Mesodermal cell (in vitro differentiated cells): ENCODE measurements at regions not wholly inside any gene's neighbourhood (a gene's known extent, or its start where the extent isn't known, plus 50 kb on each side); places are given as distances from the start of the nearest gene placed in this dataset.
"Not testable (repeated sequence)": the region's sequence is repeated elsewhere in the genome, so short reads cannot be mapped to it uniquely, and the experiment has no call there.

Source experiments
- H3K27ac ChIP-seq: 2 replicates; pipeline ENCODE4 v1.7.0; 2013; ENCODE audit warnings: mild to moderate bottlenecking, low read depth, low read length, moderate library complexity; ENCODE audit not compliant: severe bottlenecking
- H3K36me3 ChIP-seq: 2 replicates; pipeline ENCODE4 v1.7.1; 2013; ENCODE audit warnings: mild to moderate bottlenecking, low read length, moderate library complexity; ENCODE audit not compliant: control insufficient read depth, insufficient read depth
- H3K4me1 ChIP-seq: one replicate; pipeline ENCODE4 v1.7.1; 2013; ENCODE audit warnings: mild to moderate bottlenecking, low read length; ENCODE audit not compliant: insufficient read depth, control insufficient read depth, poor library complexity, severe bottlenecking
- H3K4me3 ChIP-seq: 2 replicates; pipeline ENCODE4 v1.7.0; 2013; ENCODE audit warnings: low read length, control low read depth, mild to moderate bottlenecking; ENCODE audit not compliant: insufficient read depth, poor library complexity, severe bottlenecking; ENCODE audit errors: extremely low read depth
- H3K9me3 ChIP-seq: 2 replicates; pipeline ENCODE4 v1.7.1; 2013; ENCODE audit warnings: mild to moderate bottlenecking, low read length, moderate library complexity; ENCODE audit not compliant: control insufficient read depth
- whole genome bisulfite sequencing, 2 experiments: methylation state at CpG; one replicate each; pipeline ENCODE4 v1.1.5; 2013; ENCODE audit warnings: missing lambda C conversion rate in 2 of 2; ENCODE audit not compliant: insufficient coverage in 2 of 2; 5-methylcytosine and 5-hydroxymethylcytosine counted together

- no peak overlapping the region for H3K4me3 ChIP-seq
- H3K27ac ChIP-seq = no peak overlapping the region
- H3K4me1 ChIP-seq = no peaks in the 10 kb centered on the region
- H3K36me3 ChIP-seq = no peaks in the 10 kb centered on the region
- H3K9me3 ChIP-seq = no peaks in the 10 kb centered on the region
Measured at GRCh38 chr4:13706120-13706519, 78.6 kb upstream of the BOD1L1 start.

DNA sequence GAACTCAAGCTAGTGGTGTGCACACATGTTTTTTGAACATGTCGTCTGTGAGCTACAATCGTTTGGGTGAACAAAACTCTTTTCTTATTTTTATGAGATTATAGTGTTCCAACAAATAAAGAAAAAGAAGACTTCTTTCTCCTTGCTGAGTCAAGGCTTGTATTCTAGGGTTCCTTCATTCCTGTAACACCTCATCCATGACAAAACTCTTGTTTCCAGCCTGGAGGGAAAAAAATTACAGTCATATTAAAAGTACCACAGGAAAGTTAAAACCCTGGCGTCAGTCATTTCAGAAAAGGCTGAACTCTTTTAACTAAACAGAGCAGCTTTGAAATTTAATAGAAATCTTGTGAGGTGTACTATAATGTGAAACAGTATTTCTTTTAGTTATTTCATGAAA, 79.2 kb upstream of the BOD1L1 start:
- WGBS, 2 experiments = no CpG with 5 or more reads among the region's 3 CpGs
- no peak overlapping the region for H3K4me3 ChIP-seq
- H3K36me3 ChIP-seq = no peaks in the 10 kb centered on the region
- H3K9me3 ChIP-seq = no peaks in the 10 kb centered on the region
- H3K27ac ChIP-seq = no peak overlapping the region
- no peaks in the 10 kb centered on the region for H3K4me1 ChIP-seq

DNA sequence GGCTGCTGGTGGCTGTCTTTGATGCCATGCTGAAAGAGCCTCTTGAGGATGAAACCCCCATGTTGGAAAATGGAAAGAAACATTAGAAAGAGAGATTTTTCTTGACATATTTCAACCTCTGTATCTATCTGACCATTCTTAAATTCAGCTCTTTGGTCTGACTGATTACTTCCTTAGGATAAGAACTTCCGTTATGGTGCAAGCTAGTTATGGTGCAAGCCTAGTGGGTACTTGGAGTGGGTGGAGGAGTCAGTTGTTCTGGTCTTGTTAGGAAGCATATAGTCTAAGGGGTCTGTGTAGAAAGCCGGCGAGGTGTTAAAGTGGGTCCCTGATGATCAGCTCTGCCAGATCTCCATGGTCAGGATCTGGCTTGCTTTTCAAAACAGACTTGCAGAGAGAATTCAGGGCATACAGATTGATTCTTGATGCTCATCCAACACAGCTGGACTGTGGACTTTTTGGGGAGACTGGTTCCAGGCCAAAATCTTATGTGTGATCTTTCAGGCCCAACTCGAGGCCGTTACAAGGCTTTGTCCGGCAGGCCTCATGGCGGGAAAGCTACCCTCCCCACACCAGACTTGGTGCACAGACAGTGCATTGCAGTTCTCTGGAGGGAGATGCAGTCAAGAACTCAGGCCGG, 82.8 kb upstream of the BOD1L1 start:
- Histone ChIP-seq H3K9me3 (no peaks in the 10 kb centered on the region), H3K4me1 (no peaks in the 10 kb centered on the region), H3K36me3 (no peaks in the 10 kb centered on the region), H3K4me3 (no peak overlapping the region), H3K27ac (no peak overlapping the region)
- WGBS, 2 experiments = 87 to 96% methylated on average over 6 to 8 of the region's 8 CpGs

DNA sequence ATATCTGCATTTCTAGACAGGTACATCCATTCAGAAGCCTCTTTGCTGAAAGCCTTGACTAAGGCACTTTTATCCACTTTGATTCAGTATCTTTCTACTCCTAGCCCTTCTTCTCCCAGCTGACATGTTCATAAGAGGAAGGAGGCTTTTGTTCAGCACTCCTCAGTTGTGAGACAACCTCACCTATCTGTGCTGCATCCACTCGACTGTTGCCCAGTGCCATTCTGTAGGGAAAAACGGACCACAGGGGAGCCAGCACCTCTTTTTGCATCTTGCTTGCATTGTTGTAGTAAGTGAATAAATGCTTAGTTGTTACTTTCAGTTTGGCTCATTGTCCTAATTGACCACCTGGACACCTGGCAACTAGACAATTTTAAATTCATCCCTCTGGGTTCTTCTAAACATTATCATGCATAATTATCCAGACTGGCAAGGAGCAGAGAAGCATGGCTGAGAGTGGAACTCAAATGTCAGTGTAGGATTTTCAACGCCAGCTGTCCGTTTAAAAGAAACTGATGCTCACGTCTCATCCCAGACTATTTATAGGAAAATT, 83.8 kb upstream of the BOD1L1 start:
- H3K36me3 ChIP-seq = no peaks in the 10 kb centered on the region
- WGBS, 2 experiments = 57 to 94% methylated on average over 2 to 3 of the region's 5 CpGs
- no peaks in the 10 kb centered on the region for H3K4me1 ChIP-seq
- no peak overlapping the region for H3K4me3 ChIP-seq
- H3K27ac ChIP-seq = no peak overlapping the region
- no peaks in the 10 kb centered on the region for H3K9me3 ChIP-seq

DNA sequence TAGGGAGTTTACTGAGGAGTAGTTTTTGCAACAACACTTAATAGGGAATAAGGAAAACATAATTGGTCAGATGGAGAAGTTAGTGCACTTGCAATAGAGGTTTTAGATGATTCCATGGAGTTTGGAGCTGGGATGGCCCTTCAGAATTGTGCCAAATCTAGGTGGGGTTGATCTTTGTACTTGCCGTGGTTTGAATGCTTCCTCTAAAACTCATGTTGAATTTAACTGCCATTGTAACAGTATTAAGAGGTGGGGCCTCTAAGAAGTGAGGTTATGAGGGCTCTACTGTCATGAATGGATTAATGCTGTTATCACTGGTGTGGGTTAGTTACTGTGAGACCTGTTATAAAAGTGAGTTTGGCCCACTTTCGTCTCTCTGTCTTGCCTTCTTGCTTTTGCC, 94.4 kb upstream of the BOD1L1 start:
- Histone ChIP-seq H3K4me3 (no peak overlapping the region), H3K4me1 (no peaks in the 10 kb centered on the region), H3K27ac (no peak overlapping the region), H3K9me3 (no peaks in the 10 kb centered on the region), H3K36me3 (no peaks in the 10 kb centered on the region)
- 90% methylated on average over 1 of the region's 2 CpGs; no CpG with 5 or more reads in 1 of the 2 experiments for WGBS, 2 experiments

- no peak overlapping the region for H3K4me3 ChIP-seq
- no peaks in the 10 kb centered on the region for H3K36me3 ChIP-seq
- no peak overlapping the region for H3K27ac ChIP-seq
- 60% methylated on average over 1 of the region's 1 CpG; no CpG with 5 or more reads in 1 of the 2 experiments for WGBS, 2 experiments
- no peaks in the 10 kb centered on the region for H3K9me3 ChIP-seq
- no peaks in the 10 kb centered on the region for H3K4me1 ChIP-seq
Measured at GRCh38 chr4:13722649-13723048, 95.1 kb upstream of the BOD1L1 start.

DNA sequence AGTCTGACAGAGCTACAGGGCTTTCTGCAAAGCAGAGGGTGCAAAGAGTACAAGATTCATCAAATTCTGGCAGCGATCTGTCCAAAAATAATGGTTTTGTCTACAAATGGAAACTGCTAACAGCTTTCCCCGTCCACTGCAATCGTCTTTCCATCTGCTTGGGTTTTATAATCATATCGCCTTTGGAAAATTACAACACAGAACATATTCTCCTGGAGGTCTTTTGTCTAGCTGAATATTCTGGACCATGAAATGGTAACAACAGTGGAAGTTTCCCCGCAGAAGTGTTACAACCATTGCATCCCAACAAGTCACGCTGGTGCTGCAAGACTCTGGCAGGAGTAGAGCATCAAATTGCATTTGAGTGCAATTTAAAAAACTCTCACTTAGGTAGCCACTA, 101.2 kb upstream of the BOD1L1 start:
- no peaks in the 10 kb centered on the region for H3K36me3 ChIP-seq
- H3K9me3 ChIP-seq = no peaks in the 10 kb centered on the region
- H3K4me3 ChIP-seq = no peak overlapping the region
- WGBS, 2 experiments = 86 to 90% methylated on average over 3 to 4 of the region's 6 CpGs
- H3K4me1 ChIP-seq = no peaks in the 10 kb centered on the region
- H3K27ac ChIP-seq = no peak overlapping the region

DNA sequence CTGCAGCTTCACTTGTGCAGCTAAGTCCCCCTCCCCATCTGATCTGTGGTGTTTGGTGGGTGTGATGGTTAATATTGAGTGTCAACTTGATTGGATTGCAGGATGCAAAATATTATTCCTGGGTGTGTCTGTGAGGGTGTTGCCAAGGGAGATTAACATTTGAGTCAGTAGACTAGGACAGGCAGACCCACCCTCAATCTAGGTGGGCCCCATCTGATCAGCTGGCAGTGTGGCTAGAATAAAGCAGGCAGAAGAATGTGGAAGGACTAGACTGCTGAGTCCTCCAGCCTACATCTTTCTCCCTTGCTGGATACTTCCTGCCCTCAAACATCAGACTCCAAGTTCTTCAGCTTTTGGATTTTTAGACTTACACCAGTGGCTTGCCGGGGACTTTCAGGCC, 103.5 kb upstream of the BOD1L1 start:
- WGBS, 2 experiments = 91 to 100% methylated on average over 1 of the region's 1 CpG
- H3K36me3 ChIP-seq = no peaks in the 10 kb centered on the region
- H3K4me3 ChIP-seq = no peak overlapping the region
- no peaks in the 10 kb centered on the region for H3K9me3 ChIP-seq
- no peaks in the 10 kb centered on the region for H3K4me1 ChIP-seq
- no peak overlapping the region for H3K27ac ChIP-seq

GRCh38 chr4:13733817-13734216, 106.3 kb upstream of the BOD1L1 start:
- Histone ChIP-seq H3K9me3 (no peaks in the 10 kb centered on the region), H3K4me3 (no peak overlapping the region), H3K36me3 (no peaks in the 10 kb centered on the region), H3K4me1 (no peaks in the 10 kb centered on the region), H3K27ac (no peak overlapping the region)
- no CpG with 5 or more reads among the region's 1 CpG for WGBS, 2 experiments

DNA sequence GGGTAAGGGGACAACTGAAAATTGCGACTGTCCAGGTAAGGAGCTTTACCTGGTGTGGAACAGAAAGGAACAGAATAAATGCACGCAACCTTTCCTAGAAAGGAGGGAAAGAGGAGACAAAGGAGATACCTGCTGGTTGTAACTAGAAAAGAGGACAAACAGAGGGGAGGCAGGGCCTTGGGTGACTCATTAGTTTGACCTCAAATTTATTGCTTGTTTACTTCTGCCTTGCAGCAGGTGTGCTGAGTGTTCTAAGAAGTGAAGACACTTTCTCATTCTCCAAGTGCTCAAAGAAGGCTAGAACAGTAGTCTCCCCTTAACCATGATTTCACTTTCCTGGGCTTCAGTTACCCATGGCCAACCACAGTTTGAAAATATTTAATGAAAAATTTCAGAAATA, 123.1 kb upstream of the BOD1L1 start:
- 77 to 84% methylated on average over 2 of the region's 2 CpGs for WGBS, 2 experiments
- Histone ChIP-seq H3K36me3 (no peaks in the 10 kb centered on the region), H3K9me3 (no peaks in the 10 kb centered on the region), H3K4me1 (no peaks in the 10 kb centered on the region), H3K27ac (no peak overlapping the region), H3K4me3 (no peak overlapping the region)

DNA sequence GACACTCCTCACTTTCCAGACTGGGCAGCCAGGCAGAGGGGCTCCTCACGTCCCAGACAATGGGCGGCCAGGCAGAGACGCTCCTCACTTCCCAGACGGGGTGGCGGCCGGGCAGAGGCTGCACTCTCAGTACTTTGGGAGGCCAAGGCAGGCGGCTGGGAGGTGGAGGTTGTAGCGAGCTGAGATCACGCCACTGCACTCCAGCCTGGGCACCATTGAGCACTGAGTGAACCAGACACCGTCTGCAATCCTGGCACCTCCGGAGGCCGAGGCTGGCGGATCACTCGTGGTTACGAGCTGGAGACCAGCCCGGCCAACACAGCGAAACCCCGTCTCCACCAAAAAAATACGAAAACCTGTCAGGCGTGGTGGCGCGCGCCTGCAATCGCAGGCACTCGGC, 134.1 kb upstream of the BOD1L1 start:
- H3K27ac ChIP-seq, H3K9me3 ChIP-seq, H3K4me3 ChIP-seq, H3K4me1 ChIP-seq, H3K36me3 ChIP-seq: not testable (repeated sequence)
- 94 to 100% methylated on average over 9 of the region's 25 CpGs for WGBS, 2 experiments
